GM06990 (cell line): ENCODE measurements at regions not wholly inside any gene's neighbourhood (a gene's known extent, or its start where the extent isn't known, plus 50 kb on each side); places are given as distances from the start of the nearest gene placed in this dataset.

ENCODE experiments used
- DNase-seq: peaks from one replicate; pipeline ENCODE4 v3.0.0-alpha.2; 2011; ENCODE audit not compliant: insufficient read length; ENCODE audit errors: extremely low read depth
- H3K27me3 ChIP-seq: replicated peaks from 2 replicates; pipeline ENCODE4 v1.6.0; 2011; ENCODE audit warnings: low read length; ENCODE audit not compliant: control insufficient read depth, insufficient read depth
- H3K36me3 ChIP-seq: 2 replicates; pipeline ENCODE4 v1.5.1; 2011; ENCODE audit warnings: low read length; ENCODE audit not compliant: control insufficient read depth, insufficient read depth
- H3K4me3 ChIP-seq: replicated peaks from 2 replicates; pipeline ENCODE4 v1.5.1; 2011; ENCODE audit warnings: low read depth, mild to moderate bottlenecking, control low read depth, low read length
- CTCF ChIP-seq: IDR thresholded peaks from 2 replicates; pipeline ENCODE4 v1.5.1; 2011; ENCODE audit warnings: low read length, control low read depth, mild to moderate bottlenecking, inconsistent platforms; ENCODE audit not compliant: insufficient read depth, poor library complexity, severe bottlenecking

- no peak for TF ChIP-seq CTCF
- Histone ChIP-seq H3K36me3 (no peaks in the 10 kb centered on the region), H3K27me3 (no peaks in the 10 kb centered on the region), H3K4me3 (no peak overlapping the region)
- DNase-seq: no peak
Measured at GRCh38 chr4:132991111-132991510, 158.0 kb upstream of the PCDH10 start.

DNA sequence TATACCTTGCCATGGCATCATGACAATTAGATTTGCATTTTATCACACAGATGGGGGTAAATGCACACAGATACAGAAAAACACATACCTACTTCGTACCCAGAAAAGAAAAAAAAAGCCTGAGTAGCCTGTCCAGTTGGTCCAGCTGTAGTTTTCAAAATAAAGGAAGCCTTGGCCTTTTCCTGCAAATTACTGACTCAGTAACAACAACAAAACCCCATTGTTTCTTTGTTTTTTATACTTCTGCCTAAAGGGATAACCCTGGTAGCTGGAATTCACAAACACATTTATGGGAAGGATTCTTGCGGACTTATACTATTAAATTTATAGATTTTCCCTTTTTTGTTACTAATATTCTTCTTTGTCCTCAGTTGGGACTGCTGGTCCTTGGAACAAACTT lies 156.4 kb upstream of the PCDH10 start:
- DNase-seq: no peak
- no peaks in the 10 kb centered on the region for H3K36me3 ChIP-seq
- no peak for TF ChIP-seq CTCF
- H3K27me3 ChIP-seq: no peaks in the 10 kb centered on the region
- no peak overlapping the region for H3K4me3 ChIP-seq

GRCh38 chr4:132998585-132999230 lies 150.4 kb upstream of the PCDH10 start:
- TF ChIP-seq CTCF: no peak
- DNase-seq: no peak
- no peaks in the 10 kb centered on the region for H3K27me3 ChIP-seq
- H3K36me3 ChIP-seq: no peaks in the 10 kb centered on the region
- H3K4me3 ChIP-seq: no peak overlapping the region

- H3K4me3 ChIP-seq: no peak overlapping the region
- no peaks in the 10 kb centered on the region for H3K27me3 ChIP-seq
- no peak for TF ChIP-seq CTCF
- DNase-seq: no peak
- H3K36me3 ChIP-seq: no peaks in the 10 kb centered on the region
Measured at GRCh38 chr4:133000012-133000411, 149.1 kb upstream of the PCDH10 start.

GRCh38 chr4:133003169-133003568 lies 145.9 kb upstream of the PCDH10 start:
- DNase-seq: no peak
- Histone ChIP-seq H3K4me3 (no peak overlapping the region), H3K36me3 (no peaks in the 10 kb centered on the region), H3K27me3 (no peaks in the 10 kb centered on the region)
- TF ChIP-seq CTCF: no peak
